SK-N-SH treated with all-trans-retinoic acid at 6 μM for 48 hours (cell line): ENCODE measurements at regions not wholly inside any gene's neighbourhood (a gene's known extent, or its start where the extent isn't known, plus 50 kb on each side); places are given as distances from the start of the nearest gene placed in this dataset.

Experiments used
- ARNTL ChIP-seq: fragments of 450-650 bp; formaldehyde crosslinking; IDR thresholded peaks from 2 replicates; pipeline ENCODE4 v1.5.0; 2020; ENCODE audit warnings: low read depth, mild to moderate bottlenecking, moderate library complexity, borderline replicate concordance
- CSDC2 ChIP-seq: fragments of 250-450 bp; sonication (Bioruptor Pico); IDR thresholded peaks from 2 replicates; pipeline ENCODE4 v1.5.0; 2020; ENCODE audit warnings: mild to moderate bottlenecking, moderate library complexity
- ISL1 ChIP-seq: fragments of 250-450 bp; sonication (Bioruptor Pico); IDR thresholded peaks from 2 replicates; pipeline ENCODE4 v2.1.2; 2022; ENCODE audit warnings: mild to moderate bottlenecking, moderate library complexity
- PPARA ChIP-seq: fragments of 250-450 bp; sonication (Bioruptor Pico); IDR thresholded peaks from 2 replicates; pipeline ENCODE4 v1.5.0; 2020; ENCODE audit warnings: mild to moderate bottlenecking, borderline replicate concordance
- RARB ChIP-seq: fragments of 250-450 bp; sonication (Bioruptor Pico); IDR thresholded peaks from 2 replicates; pipeline ENCODE4 v1.8.0; 2021; ENCODE audit warnings: mild to moderate bottlenecking, moderate library complexity
- TCF4 ChIP-seq: fragments of 250-450 bp; sonication (Bioruptor Pico); IDR thresholded peaks from 2 replicates; pipeline ENCODE4 v1.8.0; 2021; ENCODE audit warnings: mild to moderate bottlenecking, moderate library complexity, borderline replicate concordance
- ZC3H10 ChIP-seq: fragments of 250-450 bp; sonication (Bioruptor Pico); IDR thresholded peaks from 2 replicates; pipeline ENCODE4 v1.5.1; 2021; ENCODE audit warnings: mild to moderate bottlenecking, moderate library complexity
- ZFP3 ChIP-seq: fragments of 250-450 bp; sonication (Bioruptor Pico); IDR thresholded peaks from 2 replicates; pipeline ENCODE4 v1.5.0; 2020; ENCODE audit warnings: mild to moderate bottlenecking, moderate library complexity
- ZNF8 ChIP-seq: fragments of 450-650 bp; formaldehyde crosslinking; IDR thresholded peaks from 2 replicates; pipeline ENCODE4 v1.5.0; 2020; ENCODE audit warnings: mild to moderate bottlenecking, moderate library complexity
- TF ChIP-seq, protein P1 (sequence below): fragments of 250-450 bp; sonication (Bioruptor Pico); IDR thresholded peaks from 2 replicates; pipeline ENCODE4 v1.8.0; 2020; ENCODE audit warnings: mild to moderate bottlenecking, moderate library complexity, borderline replicate concordance
- TF ChIP-seq, protein P2 (sequence below): fragments of 250-450 bp; sonication (Bioruptor Pico); IDR thresholded peaks from 2 replicates; pipeline ENCODE4 v1.5.1; 2020; ENCODE audit warnings: low read depth, mild to moderate bottlenecking, moderate library complexity

DNA sequence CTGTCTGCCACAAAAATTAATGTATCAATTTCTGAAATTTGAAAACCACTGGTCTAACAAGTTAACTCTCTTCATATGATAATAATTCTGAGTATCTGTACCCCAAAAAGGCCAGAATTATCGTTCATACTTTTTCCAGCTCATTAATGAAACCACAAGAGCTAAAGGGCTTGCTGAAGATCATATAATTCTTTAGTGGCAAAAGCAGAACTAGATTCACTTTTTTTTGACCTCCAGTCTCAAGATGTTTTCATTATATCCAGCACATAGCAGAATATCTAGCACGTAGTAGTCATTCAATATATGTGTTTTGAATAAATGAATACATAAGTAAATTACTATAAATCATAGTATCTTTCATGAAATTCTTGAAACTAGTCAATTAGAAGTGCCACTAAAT is 246.7 kb upstream of the KCNH8 start:
- TF ChIP-seq ZC3H10 (no peak), ISL1 (CRISPR knock-in tag) (no peak), TCF4 (CRISPR knock-in tag) (no peak), ZFP3 (CRISPR knock-in tag) (no peak), ARNTL (no peak), PPARA (CRISPR knock-in tag) (no peak), ZNF8 (CRISPR knock-in tag) (no peak), RARB (CRISPR knock-in tag) (no peak), CSDC2 (no peak)
- TF ChIP-seq, protein P1, sequence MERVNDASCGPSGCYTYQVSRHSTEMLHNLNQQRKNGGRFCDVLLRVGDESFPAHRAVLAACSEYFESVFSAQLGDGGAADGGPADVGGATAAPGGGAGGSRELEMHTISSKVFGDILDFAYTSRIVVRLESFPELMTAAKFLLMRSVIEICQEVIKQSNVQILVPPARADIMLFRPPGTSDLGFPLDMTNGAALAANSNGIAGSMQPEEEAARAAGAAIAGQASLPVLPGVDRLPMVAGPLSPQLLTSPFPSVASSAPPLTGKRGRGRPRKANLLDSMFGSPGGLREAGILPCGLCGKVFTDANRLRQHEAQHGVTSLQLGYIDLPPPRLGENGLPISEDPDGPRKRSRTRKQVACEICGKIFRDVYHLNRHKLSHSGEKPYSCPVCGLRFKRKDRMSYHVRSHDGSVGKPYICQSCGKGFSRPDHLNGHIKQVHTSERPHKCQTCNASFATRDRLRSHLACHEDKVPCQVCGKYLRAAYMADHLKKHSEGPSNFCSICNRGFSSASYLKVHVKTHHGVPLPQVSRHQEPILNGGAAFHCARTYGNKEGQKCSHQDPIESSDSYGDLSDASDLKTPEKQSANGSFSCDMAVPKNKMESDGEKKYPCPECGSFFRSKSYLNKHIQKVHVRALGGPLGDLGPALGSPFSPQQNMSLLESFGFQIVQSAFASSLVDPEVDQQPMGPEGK (CRISPR knock-in tag): no peak
- TF ChIP-seq, protein P2, sequence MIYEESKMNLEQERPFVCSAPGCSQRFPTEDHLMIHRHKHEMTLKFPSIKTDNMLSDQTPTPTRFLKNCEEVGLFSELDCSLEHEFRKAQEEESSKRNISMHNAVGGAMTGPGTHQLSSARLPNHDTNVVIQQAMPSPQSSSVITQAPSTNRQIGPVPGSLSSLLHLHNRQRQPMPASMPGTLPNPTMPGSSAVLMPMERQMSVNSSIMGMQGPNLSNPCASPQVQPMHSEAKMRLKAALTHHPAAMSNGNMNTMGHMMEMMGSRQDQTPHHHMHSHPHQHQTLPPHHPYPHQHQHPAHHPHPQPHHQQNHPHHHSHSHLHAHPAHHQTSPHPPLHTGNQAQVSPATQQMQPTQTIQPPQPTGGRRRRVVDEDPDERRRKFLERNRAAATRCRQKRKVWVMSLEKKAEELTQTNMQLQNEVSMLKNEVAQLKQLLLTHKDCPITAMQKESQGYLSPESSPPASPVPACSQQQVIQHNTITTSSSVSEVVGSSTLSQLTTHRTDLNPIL (CRISPR knock-in tag): no peak
